Spleen (tissue), 11 donors: ENCODE measurements at regions not wholly inside any gene's neighbourhood (a gene's known extent, or its start where the extent isn't known, plus 50 kb on each side); places are given as distances from the start of the nearest gene placed in this dataset.
A peak's percentile ranks its signal among the peaks of the same experiment; 100 is the strongest.

ENCODE experiments used
- DNase-seq: peaks from one replicate; pipeline ENCODE4 v3.0.0-alpha.2; 2020
- H3K27ac ChIP-seq, 8 donors: fragments of 200-600 bp; sonication (generic) in 7 of 8; 1 replicate in 4 of 8; 2 replicates in 4 of 8; pipeline versions ENCODE4 v1.5.0 to v1.8.0; 2016 to 2021; ENCODE audit warnings: inconsistent platforms in 4 of 8, mild to moderate bottlenecking in 4 of 8, moderate library complexity in 1 of 8
- H3K27me3 ChIP-seq, 7 donors: fragments of 200-600 bp; sonication (generic) in 6 of 7; replicated peaks in 1 of 7; 1 replicate in 4 of 7; 2 replicates in 3 of 7; pipeline versions ENCODE4 v1.5.0 to v1.8.0; 2016 to 2021; ENCODE audit warnings: inconsistent platforms in 3 of 7, mild to moderate bottlenecking in 1 of 7
- H3K36me3 ChIP-seq, 6 donors: fragments of 200-600 bp; sonication (generic) in 5 of 6; 1 replicate in 4 of 6; 2 replicates in 2 of 6; pipeline versions ENCODE4 v1.5.0 to v1.8.0; 2016 to 2021; ENCODE audit warnings: inconsistent platforms in 2 of 6
- H3K4me1 ChIP-seq, 6 donors: fragments of 200-600 bp; sonication (generic) in 5 of 6; 1 replicate in 3 of 6; 2 replicates in 3 of 6; pipeline versions ENCODE4 v1.5.0 to v1.8.0; 2016 to 2021; ENCODE audit warnings: inconsistent platforms in 3 of 6
- H3K4me3 ChIP-seq, 8 donors: fragments of 200-600 bp; sonication (generic) in 7 of 8; 1 replicate in 4 of 8; 2 replicates in 4 of 8; pipeline versions ENCODE4 v1.5.0 to v1.8.0; 2016 to 2021; ENCODE audit warnings: inconsistent platforms in 4 of 8, mild to moderate bottlenecking in 4 of 8, moderate library complexity in 2 of 8
- H3K9me3 ChIP-seq, 8 donors: fragments of 200-600 bp; sonication (generic) in 7 of 8; 1 replicate in 4 of 8; 2 replicates in 4 of 8; pipeline versions ENCODE4 v1.5.0 to v1.8.0; 2016 to 2021; ENCODE audit warnings: inconsistent platforms in 4 of 8
- CTCF ChIP-seq, 11 experiments: fragments of 200-600 bp in 7 of 11; fragments of 450-650 bp in 4 of 11; sonication (generic) in 4 of 11; IDR thresholded peaks in 8 of 11; conservative IDR thresholded peaks in 3 of 11; 1 replicate in 7 of 11; 2 replicates in 4 of 11; pipeline versions ENCODE4 v1.4.0 to v1.8.0; 2016 to 2021; ENCODE audit warnings: antibody characterized with exemption in 11 of 11, inconsistent platforms in 4 of 11, mild to moderate bottlenecking in 1 of 11
- POLR2A ChIP-seq, 3 donors: fragments of 450-650 bp; IDR thresholded peaks; one replicate each; pipeline ENCODE4 v1.5.1; 2017; ENCODE audit warnings: antibody characterized with exemption in 3 of 3, mild to moderate bottlenecking in 1 of 3
- POLR2AphosphoS5 ChIP-seq, 3 donors: sonication (generic); formaldehyde crosslinking; IDR thresholded peaks; one replicate each; pipeline ENCODE4 v1.5.1; 2017; ENCODE audit warnings: antibody characterized with exemption in 3 of 3
- WGBS, 5 donors: extraction: QIAGEN DNeasy Blood & Tissue Kit in 3 of 5; methylation state at CpG; one replicate each; pipeline versions ENCODE4 v1.1.5 to v1.1.7; 2013 to 2018; 5-methylcytosine and 5-hydroxymethylcytosine counted together
- intact Hi-C: fragments of 100-400 bp; cut with DNase I; formaldehyde crosslinking; loops from one replicate; pipeline ENCODE4 v1.15.0; 2023; ENCODE audit warnings: low total_unique reads
- donor health status: healthy with polysubstance abuse.
- donor health status: DM: no; HTN: no; CAD: no; lungs with moderate emphysema.
- donor health status: DM: no; HTN: no; CAD: no.
- donor health status: Bipolar disorder and iron deficiency.
- donor health status: healthy.
- donor health status: DM: no; HTN: no; CAD: no.
- donor health status: DM: yes; HTN: yes; CAD: no.

- 3 to 13% (median 8%) methylated on average over 4 of the region's 4 CpGs for WGBS, 5 donors
- Histone ChIP-seq H3K27ac (peak overlapping the region in 2 of 8 donors; percentile 6 to 7), H3K9me3 (no peaks in the 10 kb centered on the region), H3K36me3 (no peaks in the 10 kb centered on the region), H3K4me3 (no peak overlapping the region), H3K27me3 (no peaks in the 10 kb centered on the region), H3K4me1 (peaks cover 0 to 29% (median 12%) of the 10 kb centered on the region in 6 donors)
- no peak for DNase-seq
- TF ChIP-seq POLR2A (IDR thresholded peaks at IDR 0.05) (no peak), CTCF (IDR thresholded peaks at IDR 0.05 in 8 of 11, conservative IDR thresholded peaks at IDR 0.05 in 3 of 11) (peak; percentile 35 to 79 (median 70))
- intact Hi-C loops: no loop called here
Measured at GRCh38 chr1:193406901-193407300, 220.5 kb upstream of the B3GALT2 start.

- DNase-seq: no peak
- TF ChIP-seq POLR2AphosphoS5 (IDR thresholded peaks at IDR 0.05): no peak
- no peak for TF ChIP-seq CTCF (IDR thresholded peaks at IDR 0.05 in 8 of 11, conservative IDR thresholded peaks at IDR 0.05 in 3 of 11)
- TF ChIP-seq POLR2A (IDR thresholded peaks at IDR 0.05): no peak
- WGBS, 5 donors: 95 to 100% (median 100%) methylated on average over 2 of the region's 2 CpGs
Measured at GRCh38 chr1:193404236-193404635, 217.8 kb upstream of the B3GALT2 start.

GRCh38 chr1:193402977-193403376 lies 216.6 kb upstream of the B3GALT2 start:
- TF ChIP-seq CTCF (IDR thresholded peaks at IDR 0.05 in 8 of 11, conservative IDR thresholded peaks at IDR 0.05 in 3 of 11): no peak
- TF ChIP-seq POLR2AphosphoS5 (IDR thresholded peaks at IDR 0.05): no peak
- no peak for TF ChIP-seq POLR2A (IDR thresholded peaks at IDR 0.05)
- DNase-seq: no peak

More at GRCh38 chr1:193404236-193404635, 217.8 kb upstream of the B3GALT2 start:
- no peaks in the 10 kb centered on the region for H3K36me3 ChIP-seq
- intact Hi-C loops: no loop called here
- no peak overlapping the region for H3K27ac ChIP-seq
- H3K9me3 ChIP-seq: no peaks in the 10 kb centered on the region
- H3K4me1 ChIP-seq: peaks cover 0 to 20% (median 10%) of the 10 kb centered on the region in 6 donors
- H3K27me3 ChIP-seq: no peaks in the 10 kb centered on the region
- H3K4me3 ChIP-seq: no peak overlapping the region

GRCh38 chr1:193402037-193402436 lies 215.6 kb upstream of the B3GALT2 start:
- no peak overlapping the region for H3K27ac ChIP-seq

More at GRCh38 chr1:193402977-193403376, 216.6 kb upstream of the B3GALT2 start:
- intact Hi-C loops: no loop called here
- Histone ChIP-seq H3K27me3 (no peaks in the 10 kb centered on the region), H3K4me3 (no peak overlapping the region), H3K27ac (no peak overlapping the region), H3K9me3 (no peaks in the 10 kb centered on the region), H3K4me1 (peaks cover 0 to 13% (median 7%) of the 10 kb centered on the region in 6 donors), H3K36me3 (no peaks in the 10 kb centered on the region)
- WGBS, 5 donors: 82 to 95% (median 89%) methylated on average over 2 of the region's 2 CpGs

More at GRCh38 chr1:193402037-193402436, 215.6 kb upstream of the B3GALT2 start:
- intact Hi-C loops: no loop called here
- 91 to 97% (median 93%) methylated on average over 4 of the region's 4 CpGs for WGBS, 5 donors
- Histone ChIP-seq H3K9me3 (no peaks in the 10 kb centered on the region), H3K27me3 (no peaks in the 10 kb centered on the region), H3K36me3 (no peaks in the 10 kb centered on the region), H3K4me1 (peaks cover 0 to 9% (median 5%) of the 10 kb centered on the region in 6 donors), H3K4me3 (no peak overlapping the region)
- no peak for DNase-seq
- TF ChIP-seq POLR2A (IDR thresholded peaks at IDR 0.05): no peak
- no peak for TF ChIP-seq POLR2AphosphoS5 (IDR thresholded peaks at IDR 0.05)
- no peak for TF ChIP-seq CTCF (IDR thresholded peaks at IDR 0.05 in 8 of 11, conservative IDR thresholded peaks at IDR 0.05 in 3 of 11)
